MM.1S (cell line): ENCODE measurements at regions not wholly inside any gene's neighbourhood (a gene's known extent, or its start where the extent isn't known, plus 50 kb on each side); places are given as distances from the start of the nearest gene placed in this dataset.

Source experiments
- DNase-seq: peaks from one replicate; pipeline ENCODE4 v3.0.0-alpha.2; 2015
- H2AFZ ChIP-seq: fragments of 300-600 bp; sonication (generic); 2 replicates; pipeline ENCODE4 v1.6.0; 2016; ENCODE audit warnings: antibody characterized with exemption, low read length
- H3F3A ChIP-seq: fragments of 300-600 bp; sonication (generic); 2 replicates; pipeline ENCODE4 v1.6.1; 2016; ENCODE audit warnings: mild to moderate bottlenecking, antibody characterized with exemption, low read length, moderate library complexity, mixed read lengths; ENCODE audit not compliant: insufficient read depth
- H3K27ac ChIP-seq: fragments of 300-600 bp; sonication (generic); 2 replicates; pipeline ENCODE4 v1.5.1; 2016; ENCODE audit warnings: mild to moderate bottlenecking, low read length
- H3K27me3 ChIP-seq: fragments of 300-600 bp; sonication (generic); replicated peaks from 2 replicates; pipeline ENCODE4 v1.6.0; 2016; ENCODE audit warnings: low read length; ENCODE audit not compliant: insufficient read depth
- H3K36me3 ChIP-seq: fragments of 300-600 bp; sonication (generic); replicated peaks from 2 replicates; pipeline ENCODE4 v1.6.1; 2016; ENCODE audit warnings: mild to moderate bottlenecking, low read length, mixed read lengths; ENCODE audit not compliant: insufficient read depth
- H3K4me1 ChIP-seq: fragments of 300-600 bp; sonication (generic); 2 replicates; pipeline ENCODE4 v1.6.1; 2016; ENCODE audit warnings: low read length, mixed read lengths
- H3K4me2 ChIP-seq: fragments of 300-600 bp; sonication (generic); 2 replicates; pipeline ENCODE4 v1.6.0; 2016; ENCODE audit warnings: low read depth, low read length
- H3K4me3 ChIP-seq: fragments of 300-600 bp; sonication (generic); 2 replicates; pipeline ENCODE4 v1.5.1; 2016; ENCODE audit warnings: low read length, mixed read lengths
- H3K79me2 ChIP-seq: fragments of 300-600 bp; sonication (generic); 2 replicates; pipeline ENCODE4 v1.6.1; 2016; ENCODE audit warnings: mixed run types, low read length, mixed read lengths
- H3K9ac ChIP-seq: fragments of 300-600 bp; sonication (generic); 2 replicates; pipeline ENCODE4 v1.6.1; 2016; ENCODE audit warnings: low read length, mixed read lengths
- H3K9me2 ChIP-seq: fragments of 300-600 bp; sonication (generic); replicated peaks from 2 replicates; pipeline ENCODE4 v1.6.1; 2016; ENCODE audit warnings: mild to moderate bottlenecking, low read length, mixed read lengths; ENCODE audit not compliant: insufficient read depth
- H3K9me3 ChIP-seq: fragments of 300-600 bp; sonication (generic); replicated peaks from 2 replicates; pipeline ENCODE4 v1.6.1; 2016; ENCODE audit warnings: mild to moderate bottlenecking, low read length, mixed read lengths; ENCODE audit not compliant: insufficient read depth
- H4K20me1 ChIP-seq: fragments of 300-600 bp; sonication (generic); 2 replicates; pipeline ENCODE4 v1.6.1; 2016; ENCODE audit warnings: mild to moderate bottlenecking, low read length, moderate library complexity, mixed read lengths; ENCODE audit not compliant: insufficient read depth
- EZH2 ChIP-seq: fragments of 300-600 bp; sonication (generic); optimal IDR thresholded peaks from 2 replicates; pipeline ENCODE3; 2017; ENCODE audit warnings: low read depth, mild to moderate bottlenecking, antibody characterized with exemption, low read length, mixed read lengths
- EZH2phosphoT487 ChIP-seq: fragments of 300-600 bp; sonication (generic); IDR thresholded peaks from 2 replicates; pipeline ENCODE4 v1.6.1; 2018; ENCODE audit warnings: antibody characterized with exemption, low read length
- TF ChIP-seq, protein P1 (sequence below): fragments of 300-600 bp; sonication (generic); IDR thresholded peaks from 2 replicates; pipeline ENCODE4 v1.5.1; 2016; ENCODE audit warnings: antibody characterized with exemption, low read length, mixed read lengths

DNA sequence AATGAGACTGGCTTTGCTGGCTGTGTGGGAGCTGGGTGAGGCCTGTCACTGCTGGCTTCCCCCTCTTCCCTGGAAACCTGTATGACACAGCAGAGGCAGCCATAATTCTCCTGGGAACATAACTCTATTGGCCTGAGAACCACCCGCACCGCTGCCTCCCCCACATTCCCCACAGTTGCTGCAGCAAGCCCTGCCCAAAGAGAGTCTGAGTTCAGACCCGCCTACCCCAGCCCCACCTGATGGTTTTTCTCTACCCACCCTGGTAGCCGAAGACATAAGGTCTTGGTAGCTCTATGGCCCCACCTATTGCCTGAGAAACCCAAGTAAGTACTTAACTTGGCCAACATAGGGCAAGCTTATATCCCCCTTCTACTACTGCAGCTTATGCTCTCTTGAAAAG is 174.8 kb downstream of the C11orf91 start:
- no peaks in the 10 kb centered on the region for H3F3A ChIP-seq
- no peak overlapping the region for H2AFZ ChIP-seq
- no peaks in the 10 kb centered on the region for H3K79me2 ChIP-seq
- no peak overlapping the region for H3K9ac ChIP-seq
- H3K36me3 ChIP-seq = no peaks in the 10 kb centered on the region
- no peaks in the 10 kb centered on the region for H4K20me1 ChIP-seq
- no peak overlapping the region for H3K4me3 ChIP-seq
- no peaks in the 10 kb centered on the region for H3K9me3 ChIP-seq
- TF ChIP-seq, protein P1, sequence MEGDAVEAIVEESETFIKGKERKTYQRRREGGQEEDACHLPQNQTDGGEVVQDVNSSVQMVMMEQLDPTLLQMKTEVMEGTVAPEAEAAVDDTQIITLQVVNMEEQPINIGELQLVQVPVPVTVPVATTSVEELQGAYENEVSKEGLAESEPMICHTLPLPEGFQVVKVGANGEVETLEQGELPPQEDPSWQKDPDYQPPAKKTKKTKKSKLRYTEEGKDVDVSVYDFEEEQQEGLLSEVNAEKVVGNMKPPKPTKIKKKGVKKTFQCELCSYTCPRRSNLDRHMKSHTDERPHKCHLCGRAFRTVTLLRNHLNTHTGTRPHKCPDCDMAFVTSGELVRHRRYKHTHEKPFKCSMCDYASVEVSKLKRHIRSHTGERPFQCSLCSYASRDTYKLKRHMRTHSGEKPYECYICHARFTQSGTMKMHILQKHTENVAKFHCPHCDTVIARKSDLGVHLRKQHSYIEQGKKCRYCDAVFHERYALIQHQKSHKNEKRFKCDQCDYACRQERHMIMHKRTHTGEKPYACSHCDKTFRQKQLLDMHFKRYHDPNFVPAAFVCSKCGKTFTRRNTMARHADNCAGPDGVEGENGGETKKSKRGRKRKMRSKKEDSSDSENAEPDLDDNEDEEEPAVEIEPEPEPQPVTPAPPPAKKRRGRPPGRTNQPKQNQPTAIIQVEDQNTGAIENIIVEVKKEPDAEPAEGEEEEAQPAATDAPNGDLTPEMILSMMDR = no peak
- no peak for TF ChIP-seq EZH2phosphoT487
- no peak for TF ChIP-seq EZH2
- no peak overlapping the region for H3K27ac ChIP-seq
- H3K4me1 ChIP-seq = no peaks in the 10 kb centered on the region
- H3K9me2 ChIP-seq = no peaks in the 10 kb centered on the region
- no peaks in the 10 kb centered on the region for H3K27me3 ChIP-seq
- DNase-seq = no peak
- no peak overlapping the region for H3K4me2 ChIP-seq

DNA sequence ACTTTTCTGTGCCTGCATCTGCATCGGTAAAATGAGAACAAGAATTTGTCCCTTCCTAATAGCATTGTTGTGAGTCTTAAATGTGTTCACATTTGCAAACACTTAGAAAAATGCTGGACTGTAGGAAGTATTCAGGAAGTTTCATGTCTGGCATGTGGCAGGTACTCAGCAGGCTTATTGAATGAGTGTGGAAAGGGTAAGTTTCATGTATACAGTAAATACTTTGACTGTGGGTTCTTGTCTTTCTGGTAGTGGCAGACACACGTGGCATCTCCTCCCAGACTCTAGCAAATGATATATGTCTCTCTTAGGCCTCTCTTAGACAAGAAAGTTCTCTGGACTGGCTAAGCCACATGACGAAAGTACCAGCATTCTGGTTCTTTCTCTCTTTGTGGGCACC is 179.2 kb downstream of the C11orf91 start:
- Histone ChIP-seq H3K4me3 (no peak overlapping the region), H3K79me2 (no peaks in the 10 kb centered on the region), H3K36me3 (no peaks in the 10 kb centered on the region), H3K27me3 (no peaks in the 10 kb centered on the region), H2AFZ (no peak overlapping the region), H3F3A (no peaks in the 10 kb centered on the region), H3K4me1 (no peaks in the 10 kb centered on the region), H3K4me2 (no peak overlapping the region), H3K9me3 (no peaks in the 10 kb centered on the region), H3K9ac (no peak overlapping the region), H4K20me1 (no peaks in the 10 kb centered on the region), H3K27ac (no peak overlapping the region), H3K9me2 (no peaks in the 10 kb centered on the region)
- TF ChIP-seq, protein P1 = no peak
- no peak for DNase-seq

DNA sequence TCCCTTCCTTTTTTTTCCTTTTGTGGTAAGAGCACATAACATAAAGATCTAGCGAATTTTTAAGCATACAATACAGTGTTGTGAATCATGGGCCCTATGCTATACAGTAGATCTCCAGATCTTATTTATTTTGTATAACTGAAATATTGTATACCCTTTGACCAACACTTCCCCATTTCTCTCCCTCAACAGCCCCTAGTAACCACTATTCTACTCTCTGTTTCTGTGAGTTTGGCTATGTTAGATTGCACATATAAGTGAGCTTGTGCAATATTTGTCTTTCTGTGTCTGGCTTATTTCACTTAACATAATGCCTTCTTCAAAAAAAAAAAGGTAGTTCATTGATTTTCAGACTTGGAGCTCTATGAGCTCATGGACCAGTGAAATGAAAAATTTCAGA is 180.5 kb downstream of the C11orf91 start:
- Histone ChIP-seq H3K4me3 (no peak overlapping the region), H3K79me2 (no peaks in the 10 kb centered on the region), H3K27ac (no peak overlapping the region), H3K4me1 (no peaks in the 10 kb centered on the region), H3F3A (no peaks in the 10 kb centered on the region), H3K9me3 (no peaks in the 10 kb centered on the region), H3K36me3 (no peaks in the 10 kb centered on the region), H2AFZ (no peak overlapping the region), H3K9me2 (no peaks in the 10 kb centered on the region), H3K9ac (no peak overlapping the region), H4K20me1 (no peaks in the 10 kb centered on the region), H3K4me2 (no peak overlapping the region), H3K27me3 (no peaks in the 10 kb centered on the region)
- DNase-seq = no peak
- TF ChIP-seq, protein P1 = no peak
- no peak for TF ChIP-seq EZH2
- TF ChIP-seq EZH2phosphoT487 = no peak

DNA sequence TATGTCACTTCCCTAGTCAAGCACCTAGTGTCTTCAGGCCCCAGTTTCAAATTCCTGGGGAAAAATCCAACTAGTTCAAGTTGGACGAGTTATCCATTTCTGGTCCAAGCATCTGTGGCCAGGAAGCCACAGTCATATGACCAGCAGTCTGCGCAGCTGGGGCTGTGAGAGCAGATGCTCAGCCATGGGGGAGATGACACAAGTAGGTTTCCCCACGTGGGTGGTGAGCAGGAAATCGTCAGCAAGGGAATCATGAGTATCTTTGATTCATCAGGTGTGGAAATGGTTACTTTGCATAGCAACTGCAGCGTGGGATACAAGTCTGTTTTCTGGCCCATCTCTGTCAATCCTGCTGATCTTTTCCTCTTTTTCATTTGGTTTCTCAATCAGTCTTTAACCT is 185.3 kb downstream of the C11orf91 start:
- no peak for DNase-seq
- Histone ChIP-seq H3K4me3 (no peak overlapping the region), H3K79me2 (no peaks in the 10 kb centered on the region), H3K4me1 (no peaks in the 10 kb centered on the region), H3K9me2 (no peaks in the 10 kb centered on the region), H3K36me3 (no peaks in the 10 kb centered on the region), H3K9me3 (no peaks in the 10 kb centered on the region), H3K27ac (no peak overlapping the region), H3K9ac (no peak overlapping the region), H3K27me3 (no peaks in the 10 kb centered on the region), H3F3A (no peaks in the 10 kb centered on the region), H2AFZ (no peak overlapping the region), H4K20me1 (no peaks in the 10 kb centered on the region), H3K4me2 (no peak overlapping the region)
- TF ChIP-seq, protein P1 = no peak
- TF ChIP-seq EZH2 = no peak
- no peak for TF ChIP-seq EZH2phosphoT487
